PC-9 (cell line): ENCODE measurements at regions not wholly inside any gene's neighbourhood (a gene's known extent, or its start where the extent isn't known, plus 50 kb on each side); places are given as distances from the start of the nearest gene placed in this dataset.

Experiments
- BruUV-seq: library from RNA; stranded (reverse); fragments of 400-500 nt; replicated peaks from 2 replicates; lab custom pipeline; 2021; lab: Mats Ljungman, UMichigan
- CTCF ChIA-PET: fragments of 300-600 bp; sonication (Branson Sonifier 250); formaldehyde crosslinking; loops from one replicate; lab custom pipeline; 2022; ENCODE audit warnings: antibody characterized with exemption; lab: Charles Lee
- POLR2A ChIA-PET: fragments of 300-600 bp; sonication (Branson Sonifier 250); formaldehyde crosslinking; loops from one replicate; lab custom pipeline; 2022; ENCODE audit warnings: antibody characterized with exemption; ENCODE audit not compliant: unreplicated experiment; lab: Charles Lee
- DNase-seq, 2 experiments: peaks; one replicate each; pipeline versions ENCODE4 v3.0.0 to v3.0.0-alpha.2; 2015 to 2022; ENCODE audit warnings: mixed read lengths in 1 of 2
- H2AFZ ChIP-seq: fragments of 200-600 bp; sonication (generic); 2 replicates; pipeline ENCODE4 v1.8.1; 2017; ENCODE audit warnings: antibody characterized with exemption
- H3F3A ChIP-seq: fragments of 200-600 bp; sonication (generic); 2 replicates; pipeline ENCODE4 v1.8.1; 2017; ENCODE audit warnings: antibody characterized with exemption, mild to moderate bottlenecking, low read depth; ENCODE audit not compliant: insufficient read depth
- H3K27ac ChIP-seq: fragments of 200-600 bp; sonication (generic); 2 replicates; pipeline ENCODE4 v1.6.1; 2016; ENCODE audit warnings: mixed run types
- H3K27me3 ChIP-seq: fragments of 200-600 bp; sonication (generic); 2 replicates; pipeline ENCODE4 v1.6.1; 2016; ENCODE audit warnings: low read depth, mixed run types; ENCODE audit not compliant: insufficient read depth
- H3K36me3 ChIP-seq: fragments of 200-600 bp; sonication (generic); 2 replicates; pipeline ENCODE4 v1.6.1; 2016; ENCODE audit warnings: low read depth, mixed run types
- H3K4me1 ChIP-seq: fragments of 200-600 bp; sonication (generic); replicated peaks from 2 replicates; pipeline ENCODE4 v1.6.1; 2016; ENCODE audit warnings: mixed run types; ENCODE audit not compliant: insufficient read depth
- H3K4me2 ChIP-seq: fragments of 200-600 bp; sonication (generic); 2 replicates; pipeline ENCODE4 v1.6.1; 2017; ENCODE audit warnings: mixed run types
- H3K4me3 ChIP-seq: fragments of 200-600 bp; sonication (generic); 2 replicates; pipeline ENCODE4 v1.6.1; 2016; ENCODE audit warnings: mixed run types
- H3K79me2 ChIP-seq: fragments of 200-600 bp; sonication (generic); 2 replicates; pipeline ENCODE4 v1.6.1; 2017; ENCODE audit warnings: low read depth, mixed run types
- H3K9me2 ChIP-seq: fragments of 200-600 bp; sonication (generic); 2 replicates; pipeline ENCODE4 v1.8.1; 2017; ENCODE audit warnings: mild to moderate bottlenecking; ENCODE audit not compliant: insufficient read depth
- H3K9me3 ChIP-seq: fragments of 200-600 bp; sonication (generic); 2 replicates; pipeline ENCODE4 v1.8.1; 2016; ENCODE audit warnings: low read depth; ENCODE audit not compliant: insufficient read depth
- H4K20me1 ChIP-seq: fragments of 200-600 bp; sonication (generic); 2 replicates; pipeline ENCODE4 v1.8.1; 2017; ENCODE audit not compliant: insufficient read depth
- CTCF ChIP-seq: fragments of 200-600 bp; sonication (generic); conservative IDR thresholded peaks from 2 replicates; pipeline ENCODE4 v1.6.1; 2017; ENCODE audit warnings: mixed run types, antibody characterized with exemption, mild to moderate bottlenecking, moderate library complexity
- EZH2 ChIP-seq: fragments of 200-600 bp; sonication (generic); IDR thresholded peaks from 2 replicates; pipeline ENCODE4 v1.8.0; 2017; ENCODE audit warnings: antibody characterized with exemption, low read depth
- intact Hi-C: fragments of 100-400 bp; cut with micrococcal nuclease; formaldehyde crosslinking; loops from one replicate; pipeline ENCODE4 v1.10.0; 2022; ENCODE audit not compliant: unreplicated experiment

GRCh38 chr12:68428724-68429501 is 96.8 kb upstream of the MDM1 start:
- no peak overlapping the region for H2AFZ ChIP-seq

GRCh38 chr12:68429696-68430095 is 97.5 kb upstream of the MDM1 start:
- H3K27ac ChIP-seq = no peak overlapping the region

More at GRCh38 chr12:68428724-68429501, 96.8 kb upstream of the MDM1 start:
- CTCF ChIA-PET = no interaction called here
- Histone ChIP-seq H3K27ac (no peak overlapping the region), H3K36me3 (no peaks in the 10 kb centered on the region), H3K9me2 (no peaks in the 10 kb centered on the region), H3K9me3 (no peaks in the 10 kb centered on the region), H3F3A (no peaks in the 10 kb centered on the region), H3K4me2 (no peak overlapping the region), H3K4me1 (no peaks in the 10 kb centered on the region), H3K27me3 (no peaks in the 10 kb centered on the region), H4K20me1 (no peaks in the 10 kb centered on the region), H3K4me3 (no peak overlapping the region), H3K79me2 (no peaks in the 10 kb centered on the region)
- DNase-seq = no peak
- BruUV-seq = no TSS peak
- intact Hi-C loops = no loop called here
- TF ChIP-seq CTCF = no peak
- no peak for TF ChIP-seq EZH2
- POLR2A ChIA-PET = no interaction called here

GRCh38 chr12:68431786-68432185 is 99.6 kb upstream of the MDM1 start:
- CTCF ChIA-PET = no interaction called here
- DNase-seq = no peak
- Histone ChIP-seq H3K9me3 (no peaks in the 10 kb centered on the region; the same call in 1 of the 2 replicates), H3K4me3 (no peak overlapping the region), H3K4me1 (peaks cover 5% of the 10 kb centered on the region), H4K20me1 (no peaks in the 10 kb centered on the region), H2AFZ (no peak overlapping the region), H3K36me3 (no peaks in the 10 kb centered on the region), H3F3A (no peaks in the 10 kb centered on the region), H3K9me2 (no peaks in the 10 kb centered on the region), H3K79me2 (no peaks in the 10 kb centered on the region), H3K27me3 (no peaks in the 10 kb centered on the region), H3K27ac (no peak overlapping the region), H3K4me2 (no peak overlapping the region)
- no TSS peak for BruUV-seq
- intact Hi-C loops = no loop called here
- no peak for TF ChIP-seq EZH2
- no peak for TF ChIP-seq CTCF
- POLR2A ChIA-PET = no interaction called here

More at GRCh38 chr12:68429696-68430095, 97.5 kb upstream of the MDM1 start:
- Histone ChIP-seq H3F3A (no peaks in the 10 kb centered on the region), H2AFZ (no peak overlapping the region), H3K27me3 (no peaks in the 10 kb centered on the region), H4K20me1 (no peaks in the 10 kb centered on the region), H3K79me2 (no peaks in the 10 kb centered on the region), H3K36me3 (no peaks in the 10 kb centered on the region), H3K4me3 (no peak overlapping the region), H3K4me1 (no peaks in the 10 kb centered on the region), H3K9me3 (no peaks in the 10 kb centered on the region), H3K9me2 (no peaks in the 10 kb centered on the region), H3K4me2 (no peak overlapping the region)
- intact Hi-C loops = no loop called here
- no TSS peak for BruUV-seq
- no peak for DNase-seq
- ChIA-PET CTCF (interaction anchor here (0.6 kb wide), 1 partner anchor 63 kb away, joined by 8 read pairs; no protein-coding TSS in a partner anchor), POLR2A (no interaction called here)
- TF ChIP-seq EZH2 = no peak
- TF ChIP-seq CTCF = no peak
